ENCODE measurements at regions not wholly inside any gene's neighbourhood (a gene's known extent, or its start where the extent isn't known, plus 50 kb on each side); places are given as distances from the start of the nearest gene placed in this dataset.

GRCh38 chr5:124257048-124257447, 489.4 kb downstream of the ZNF608 start:
- WGBS, 2 donors: 84 to 98% methylated on average over 6 to 8 of the region's 8 CpGs
- no peak overlapping the region for H3K27ac ChIP-seq
- no peak for TF ChIP-seq POLR2A (IDR thresholded peaks at IDR 0.05)
- no peak for TF ChIP-seq CTCF (IDR thresholded peaks at IDR 0.05)
- no peaks in the 10 kb centered on the region for H3K27me3 ChIP-seq
- no peak overlapping the region for H3K4me3 ChIP-seq
- no peaks in the 10 kb centered on the region for H3K4me1 ChIP-seq
- H3K9me3 ChIP-seq: no peaks in the 10 kb centered on the region
- intact Hi-C loops (cut with DNase I; ENCODE audit: low total_unique reads): no loop called here
- no peak for DNase-seq
- no peaks in the 10 kb centered on the region for H3K36me3 ChIP-seq (ENCODE audit: low read depth, missing control alignments)

- Histone ChIP-seq H3K27ac (no peak overlapping the region), H3K9me3 (no peaks in the 10 kb centered on the region), H3K36me3 (ENCODE audit: low read depth, missing control alignments) (no peaks in the 10 kb centered on the region), H3K4me3 (no peak overlapping the region), H3K27me3 (no peaks in the 10 kb centered on the region), H3K4me1 (no peaks in the 10 kb centered on the region)
- intact Hi-C loops (cut with DNase I; ENCODE audit: low total_unique reads): no loop called here
- TF ChIP-seq CTCF (IDR thresholded peaks at IDR 0.05): no peak
- TF ChIP-seq POLR2A (IDR thresholded peaks at IDR 0.05): no peak
- 62 to 69% methylated on average over 11 of the region's 11 CpGs for WGBS, 2 donors
- no peak for DNase-seq
Measured at GRCh38 chr5:124253203-124253810, 493.1 kb downstream of the ZNF608 start.

- H3K4me1 ChIP-seq: no peaks in the 10 kb centered on the region
- no peak overlapping the region for H3K4me3 ChIP-seq
- H3K9me3 ChIP-seq: no peaks in the 10 kb centered on the region
- no peaks in the 10 kb centered on the region for H3K27me3 ChIP-seq
- H3K36me3 ChIP-seq (ENCODE audit: low read depth, missing control alignments): no peaks in the 10 kb centered on the region
- DNase-seq: no peak
- no peak overlapping the region for H3K27ac ChIP-seq
- intact Hi-C loops (cut with DNase I; ENCODE audit: low total_unique reads): no loop called here
- no peak for TF ChIP-seq POLR2A (IDR thresholded peaks at IDR 0.05)
- TF ChIP-seq CTCF (IDR thresholded peaks at IDR 0.05): no peak
- 82 to 96% methylated on average over 1 of the region's 1 CpG for WGBS, 2 donors
Measured at GRCh38 chr5:124252747-124253146, 493.7 kb downstream of the ZNF608 start.

- no peak overlapping the region for H3K27ac ChIP-seq
- DNase-seq: no peak
- no peak overlapping the region for H3K4me3 ChIP-seq
- no peaks in the 10 kb centered on the region for H3K27me3 ChIP-seq
- intact Hi-C loops (cut with DNase I; ENCODE audit: low total_unique reads): no loop called here
- no peaks in the 10 kb centered on the region for H3K36me3 ChIP-seq (ENCODE audit: low read depth, missing control alignments)
- H3K9me3 ChIP-seq: no peaks in the 10 kb centered on the region
- TF ChIP-seq CTCF (IDR thresholded peaks at IDR 0.05) (no peak), POLR2A (IDR thresholded peaks at IDR 0.05) (no peak)
- no peaks in the 10 kb centered on the region for H3K4me1 ChIP-seq
- WGBS, 2 donors: 52 to 59% methylated on average over 2 of the region's 2 CpGs
Measured at GRCh38 chr5:124252191-124252638, 494.2 kb downstream of the ZNF608 start.

- TF ChIP-seq CTCF (IDR thresholded peaks at IDR 0.05): no peak
- TF ChIP-seq POLR2A (IDR thresholded peaks at IDR 0.05): no peak
- H3K4me3 ChIP-seq: no peak overlapping the region
- no peak for DNase-seq
- no peaks in the 10 kb centered on the region for H3K9me3 ChIP-seq
- no peaks in the 10 kb centered on the region for H3K4me1 ChIP-seq
- intact Hi-C loops (cut with DNase I; ENCODE audit: low total_unique reads): no loop called here
- H3K36me3 ChIP-seq (ENCODE audit: low read depth, missing control alignments): no peaks in the 10 kb centered on the region
- no peak overlapping the region for H3K27ac ChIP-seq
- H3K27me3 ChIP-seq: no peaks in the 10 kb centered on the region
Measured at GRCh38 chr5:124245276-124245675, 501.2 kb downstream of the ZNF608 start.
